ENCODE measurements at regions not wholly inside any gene's neighbourhood (a gene's known extent, or its start where the extent isn't known, plus 50 kb on each side); places are given as distances from the start of the nearest gene placed in this dataset.

DNA sequence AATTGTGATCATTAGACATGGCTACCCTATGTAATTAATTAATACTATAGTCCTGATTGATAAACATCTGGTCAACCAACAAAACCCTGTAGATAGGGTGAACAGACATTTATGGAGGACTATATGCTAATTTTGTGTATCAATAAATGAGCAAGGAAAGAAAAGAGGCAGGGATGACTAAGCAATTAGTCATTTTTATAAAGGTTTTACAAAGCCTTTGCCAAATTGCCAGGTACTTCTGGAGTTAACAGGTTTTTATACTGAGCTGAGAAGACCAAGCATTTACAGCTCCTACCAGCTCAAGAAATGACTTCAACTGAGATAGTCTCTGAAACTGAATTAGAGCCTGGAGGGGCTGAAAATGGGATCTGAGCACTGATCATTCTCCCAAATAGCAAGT is 186.8 kb upstream of the PRR20A start:
- TF ChIP-seq, protein P1, sequence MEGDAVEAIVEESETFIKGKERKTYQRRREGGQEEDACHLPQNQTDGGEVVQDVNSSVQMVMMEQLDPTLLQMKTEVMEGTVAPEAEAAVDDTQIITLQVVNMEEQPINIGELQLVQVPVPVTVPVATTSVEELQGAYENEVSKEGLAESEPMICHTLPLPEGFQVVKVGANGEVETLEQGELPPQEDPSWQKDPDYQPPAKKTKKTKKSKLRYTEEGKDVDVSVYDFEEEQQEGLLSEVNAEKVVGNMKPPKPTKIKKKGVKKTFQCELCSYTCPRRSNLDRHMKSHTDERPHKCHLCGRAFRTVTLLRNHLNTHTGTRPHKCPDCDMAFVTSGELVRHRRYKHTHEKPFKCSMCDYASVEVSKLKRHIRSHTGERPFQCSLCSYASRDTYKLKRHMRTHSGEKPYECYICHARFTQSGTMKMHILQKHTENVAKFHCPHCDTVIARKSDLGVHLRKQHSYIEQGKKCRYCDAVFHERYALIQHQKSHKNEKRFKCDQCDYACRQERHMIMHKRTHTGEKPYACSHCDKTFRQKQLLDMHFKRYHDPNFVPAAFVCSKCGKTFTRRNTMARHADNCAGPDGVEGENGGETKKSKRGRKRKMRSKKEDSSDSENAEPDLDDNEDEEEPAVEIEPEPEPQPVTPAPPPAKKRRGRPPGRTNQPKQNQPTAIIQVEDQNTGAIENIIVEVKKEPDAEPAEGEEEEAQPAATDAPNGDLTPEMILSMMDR (IDR thresholded peaks at IDR 0.05) = no peak
- no peak for TF ChIP-seq POLR2A (IDR thresholded peaks at IDR 0.05)
